Tibial nerve (tissue), 4 donors: ENCODE measurements at regions not wholly inside any gene's neighbourhood (a gene's known extent, or its start where the extent isn't known, plus 50 kb on each side); places are given as distances from the start of the nearest gene placed in this dataset.
"Not testable (repeated sequence)": the region's sequence is repeated elsewhere in the genome, so short reads cannot be mapped to it uniquely, and the experiment has no call there.

Experiments
- DNase-seq, 2 donors: peaks; one replicate each; pipeline ENCODE4 v3.0.0-alpha.2; 2019; ENCODE audit warnings: low spot score in 2 of 2
- H3K27ac ChIP-seq, 4 donors: fragments of 200-600 bp; sonication (generic) in 3 of 4; one replicate each; pipeline ENCODE4 v1.5.1; 2017 to 2019; ENCODE audit warnings: mild to moderate bottlenecking in 1 of 4
- H3K27me3 ChIP-seq, 2 donors: fragments of 200-600 bp; sonication (generic) in 1 of 2; one replicate each; pipeline versions ENCODE4 v1.5.1 to v1.6.0; 2017 to 2019
- H3K36me3 ChIP-seq, 3 donors: fragments of 200-600 bp; sonication (generic); one replicate each; pipeline ENCODE4 v1.5.1; 2018 to 2019
- H3K4me1 ChIP-seq, 4 donors: fragments of 200-600 bp; sonication (generic) in 3 of 4; one replicate each; pipeline ENCODE4 v1.5.1; 2017 to 2019
- H3K4me3 ChIP-seq, 4 donors: fragments of 200-600 bp; sonication (generic) in 3 of 4; one replicate each; pipeline ENCODE4 v1.5.1; 2017 to 2019; ENCODE audit warnings: mild to moderate bottlenecking in 1 of 4, moderate library complexity in 1 of 4
- H3K9me3 ChIP-seq, 4 donors: fragments of 200-600 bp; sonication (generic) in 3 of 4; one replicate each; pipeline ENCODE4 v1.5.1; 2017 to 2019
- EP300 ChIP-seq, 2 donors: sonication (generic); formaldehyde crosslinking; IDR thresholded peaks; one replicate each; pipeline ENCODE4 v1.6.1; 2017; ENCODE audit warnings: antibody characterized with exemption in 2 of 2, mild to moderate bottlenecking in 1 of 2
- POLR2A ChIP-seq, 2 donors: fragments of 450-650 bp; IDR thresholded peaks; one replicate each; pipeline ENCODE4 v1.6.1; 2017; ENCODE audit warnings: antibody characterized with exemption in 2 of 2, mild to moderate bottlenecking in 2 of 2, moderate library complexity in 2 of 2
- WGBS, 2 donors: methylation state at CpG; one replicate each; pipeline ENCODE4 v1.1.5; 2018; 5-methylcytosine and 5-hydroxymethylcytosine counted together
- TF ChIP-seq, protein P1 (sequence below), 5 experiments: fragments of 200-600 bp in 3 of 5; fragments of 450-650 bp in 2 of 5; sonication (generic) in 3 of 5; IDR thresholded peaks; one replicate each; pipeline ENCODE4 v1.5.1; 2016 to 2019; ENCODE audit warnings: antibody characterized with exemption in 5 of 5, mild to moderate bottlenecking in 3 of 5, moderate library complexity in 2 of 5

DNA sequence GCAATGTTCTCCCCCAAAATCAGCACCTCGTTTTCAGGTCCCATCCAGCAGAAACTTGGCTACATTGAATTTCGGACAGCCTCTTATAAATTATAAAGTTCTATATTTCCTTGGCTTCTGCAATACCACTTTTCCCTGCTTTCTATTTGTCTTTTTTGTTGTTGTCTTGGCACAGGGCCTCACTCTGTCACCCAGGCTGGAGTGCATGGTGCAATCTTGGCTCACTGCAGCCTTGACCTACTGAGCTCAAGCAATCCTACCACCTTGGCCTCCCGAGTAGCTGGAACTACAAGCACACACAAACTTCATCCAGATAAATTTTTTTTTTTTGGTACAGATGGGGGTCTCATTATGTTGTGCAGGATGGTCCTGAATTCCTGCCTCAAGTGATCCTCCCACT lies 55.3 kb upstream of the HECW1 start:
- no peak for DNase-seq
- Histone ChIP-seq H3K4me1 (no peaks in the 10 kb centered on the region), H3K9me3 (no peaks in the 10 kb centered on the region), H3K27ac (no peak overlapping the region), H3K36me3 (no peaks in the 10 kb centered on the region), H3K27me3 (no peaks in the 10 kb centered on the region), H3K4me3 (no peak overlapping the region)
- TF ChIP-seq POLR2A (IDR thresholded peaks at IDR 0.05) (no peak), EP300 (IDR thresholded peaks at IDR 0.05) (no peak)
- TF ChIP-seq, protein P1, sequence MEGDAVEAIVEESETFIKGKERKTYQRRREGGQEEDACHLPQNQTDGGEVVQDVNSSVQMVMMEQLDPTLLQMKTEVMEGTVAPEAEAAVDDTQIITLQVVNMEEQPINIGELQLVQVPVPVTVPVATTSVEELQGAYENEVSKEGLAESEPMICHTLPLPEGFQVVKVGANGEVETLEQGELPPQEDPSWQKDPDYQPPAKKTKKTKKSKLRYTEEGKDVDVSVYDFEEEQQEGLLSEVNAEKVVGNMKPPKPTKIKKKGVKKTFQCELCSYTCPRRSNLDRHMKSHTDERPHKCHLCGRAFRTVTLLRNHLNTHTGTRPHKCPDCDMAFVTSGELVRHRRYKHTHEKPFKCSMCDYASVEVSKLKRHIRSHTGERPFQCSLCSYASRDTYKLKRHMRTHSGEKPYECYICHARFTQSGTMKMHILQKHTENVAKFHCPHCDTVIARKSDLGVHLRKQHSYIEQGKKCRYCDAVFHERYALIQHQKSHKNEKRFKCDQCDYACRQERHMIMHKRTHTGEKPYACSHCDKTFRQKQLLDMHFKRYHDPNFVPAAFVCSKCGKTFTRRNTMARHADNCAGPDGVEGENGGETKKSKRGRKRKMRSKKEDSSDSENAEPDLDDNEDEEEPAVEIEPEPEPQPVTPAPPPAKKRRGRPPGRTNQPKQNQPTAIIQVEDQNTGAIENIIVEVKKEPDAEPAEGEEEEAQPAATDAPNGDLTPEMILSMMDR (IDR thresholded peaks at IDR 0.05) = no peak
- WGBS, 2 donors = 81 to 92% methylated on average over 3 of the region's 3 CpGs

DNA sequence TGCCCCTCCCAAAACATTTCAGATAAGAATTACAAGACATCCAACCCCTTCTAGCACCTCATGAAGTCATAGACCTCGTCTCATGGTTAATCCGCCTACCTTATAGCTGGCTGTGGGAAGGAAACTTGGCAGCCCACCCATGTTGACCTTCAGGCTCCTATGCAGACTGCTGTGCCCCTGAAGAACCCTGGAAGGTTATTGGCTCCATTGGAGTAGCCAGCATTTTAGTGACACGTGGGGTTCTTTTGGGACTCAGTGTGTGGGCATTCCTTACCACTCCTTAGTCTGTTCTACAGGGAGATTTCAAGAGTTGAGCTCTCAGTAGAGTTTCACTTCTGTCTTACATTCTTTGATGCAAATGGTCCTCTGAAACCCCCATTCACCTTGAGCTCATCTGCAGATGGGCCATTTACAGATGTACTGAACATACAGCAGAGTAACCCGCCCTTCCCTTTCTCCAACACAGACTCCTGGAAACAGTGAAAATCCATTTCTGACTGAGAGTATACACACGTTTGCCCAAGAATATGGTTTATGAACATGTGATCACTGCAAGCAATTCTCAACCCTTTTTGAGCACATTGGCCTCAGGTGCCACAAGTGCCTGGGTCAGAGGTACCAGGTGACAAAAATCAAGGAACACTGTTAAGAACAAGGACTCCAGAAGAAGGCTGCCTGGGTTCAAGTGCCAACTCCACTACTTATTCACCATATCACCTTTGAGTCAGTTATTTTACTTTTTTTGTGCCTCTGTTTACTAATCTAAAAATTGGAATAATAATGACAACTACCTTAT lies 54.0 kb upstream of the HECW1 start:
- Histone ChIP-seq H3K27me3 (no peaks in the 10 kb centered on the region), H3K4me3 (no peak overlapping the region), H3K27ac (no peak overlapping the region), H3K9me3 (no peaks in the 10 kb centered on the region), H3K4me1 (no peaks in the 10 kb centered on the region), H3K36me3 (no peaks in the 10 kb centered on the region)
- no peak for TF ChIP-seq EP300 (IDR thresholded peaks at IDR 0.05)
- no peak for TF ChIP-seq POLR2A (IDR thresholded peaks at IDR 0.05)
- TF ChIP-seq, protein P1 (IDR thresholded peaks at IDR 0.05) = no peak
- WGBS, 2 donors = 77 to 84% methylated on average over 5 of the region's 5 CpGs
- DNase-seq = no peak

DNA sequence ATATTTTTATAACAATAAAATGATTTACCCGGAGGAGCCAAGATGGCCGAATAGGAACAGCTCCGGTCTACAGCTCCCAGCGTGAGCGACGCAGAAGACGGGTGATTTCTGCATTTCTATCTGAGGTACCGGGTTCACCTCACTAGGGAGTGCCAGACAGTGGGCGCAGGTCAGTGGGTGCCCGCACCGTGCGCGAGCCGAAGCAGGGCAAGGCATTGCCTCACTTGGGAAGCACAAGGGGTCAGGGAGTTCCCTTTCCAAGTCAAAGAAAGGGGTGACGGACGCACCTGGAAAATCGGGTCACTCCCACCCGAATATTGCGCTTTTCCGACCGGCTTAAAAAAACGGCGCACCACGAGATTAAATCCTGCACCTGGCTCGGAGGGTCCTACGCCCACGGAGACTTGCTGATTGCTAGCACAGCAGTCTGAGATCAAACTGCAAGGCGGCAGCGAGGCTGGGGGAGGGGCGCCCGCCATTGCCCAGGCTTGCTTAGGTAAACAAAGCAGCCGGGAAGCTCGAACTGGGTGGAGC lies 53.3 kb upstream of the HECW1 start:
- H3K27me3 ChIP-seq, H3K9me3 ChIP-seq, DNase-seq, H3K4me1 ChIP-seq, H3K27ac ChIP-seq, H3K4me3 ChIP-seq, H3K36me3 ChIP-seq: not testable (repeated sequence)
- WGBS, 2 donors = 84% methylated on average over 31 of the region's 33 CpGs
